H9 (cell line): ENCODE measurements at regions not wholly inside any gene's neighbourhood (a gene's known extent, or its start where the extent isn't known, plus 50 kb on each side); places are given as distances from the start of the nearest gene placed in this dataset.

ENCODE experiments used
- DNase-seq: peaks from one replicate; pipeline ENCODE4 v3.0.0-alpha.2; 2017
- H2AFZ ChIP-seq: one replicate; pipeline ENCODE4 v1.6.1; 2013; ENCODE audit warnings: mild to moderate bottlenecking, low read length, control low read depth, moderate library complexity
- H2AK5ac ChIP-seq: 2 replicates; pipeline ENCODE4 v1.6.1; 2013; ENCODE audit warnings: low read length, control low read depth, mixed read lengths; ENCODE audit not compliant: insufficient read length
- H2BK120ac ChIP-seq: one replicate; pipeline ENCODE4 v1.6.1; 2013; ENCODE audit warnings: low read depth, mild to moderate bottlenecking, low read length, control low read depth, inconsistent platforms; ENCODE audit not compliant: poor library complexity, severe bottlenecking
- H2BK12ac ChIP-seq: 2 replicates; pipeline ENCODE4 v1.6.1; 2013; ENCODE audit warnings: low read length, control low read depth, mixed read lengths, low read depth; ENCODE audit not compliant: insufficient read length
- H2BK15ac ChIP-seq: 2 replicates; pipeline ENCODE4 v1.6.1; 2013; ENCODE audit warnings: low read depth, low read length, control low read depth
- H2BK20ac ChIP-seq: one replicate; pipeline ENCODE4 v1.6.1; 2013; ENCODE audit warnings: low read depth, mild to moderate bottlenecking, low read length, control low read depth, inconsistent platforms; ENCODE audit not compliant: poor library complexity, severe bottlenecking
- H2BK5ac ChIP-seq: 2 replicates; pipeline ENCODE4 v1.6.1; 2013; ENCODE audit warnings: low read length, control low read depth, mixed read lengths; ENCODE audit not compliant: insufficient read length
- H3K14ac ChIP-seq: 2 replicates; pipeline ENCODE4 v1.6.1; 2013; ENCODE audit warnings: low read length, control low read depth; ENCODE audit not compliant: insufficient read depth
- H3K18ac ChIP-seq: 2 replicates; pipeline ENCODE4 v1.6.1; 2013; ENCODE audit warnings: low read depth, mild to moderate bottlenecking, mixed read lengths, low read length, control low read depth; ENCODE audit not compliant: insufficient read length
- H3K23ac ChIP-seq: 2 replicates; pipeline ENCODE4 v1.6.1; 2013; ENCODE audit warnings: low read length, control low read depth, mixed read lengths, low read depth; ENCODE audit not compliant: insufficient read length
- H3K23me2 ChIP-seq: 2 replicates; pipeline ENCODE4 v1.6.1; 2013; ENCODE audit warnings: low read depth, mild to moderate bottlenecking, mixed read lengths, low read length, control low read depth; ENCODE audit not compliant: insufficient read length, poor library complexity, severe bottlenecking
- H3K27ac ChIP-seq: 2 replicates; pipeline ENCODE4 v1.5.1; 2013; ENCODE audit warnings: low read length, control low read depth, mixed read lengths, low read depth; ENCODE audit not compliant: insufficient read length
- H3K27me3 ChIP-seq: 2 replicates; pipeline ENCODE4 v1.6.1; 2013; ENCODE audit warnings: low read length, control low read depth, inconsistent platforms; ENCODE audit not compliant: insufficient read depth
- H3K4ac ChIP-seq: 2 replicates; pipeline ENCODE4 v1.6.1; 2013; ENCODE audit warnings: low read depth, mild to moderate bottlenecking, control low read depth, inconsistent platforms, low read length, moderate library complexity
- H3K4me1 ChIP-seq: 2 replicates; pipeline ENCODE4 v1.6.1; 2013; ENCODE audit warnings: low read length, control low read depth, inconsistent platforms; ENCODE audit not compliant: insufficient read depth
- H3K4me2 ChIP-seq: 2 replicates; pipeline ENCODE4 v1.6.1; 2013; ENCODE audit warnings: low read length, control low read depth, mixed read lengths; ENCODE audit not compliant: insufficient read length, insufficient read depth
- H3K56ac ChIP-seq: 2 replicates; pipeline ENCODE4 v1.6.1; 2013; ENCODE audit warnings: low read depth, mild to moderate bottlenecking, mixed read lengths, low read length, control low read depth; ENCODE audit not compliant: insufficient read length
- H3K79me1 ChIP-seq: 2 replicates; pipeline ENCODE4 v1.6.1; 2013; ENCODE audit warnings: low read depth, mild to moderate bottlenecking, moderate library complexity, low read length, control low read depth, inconsistent platforms; ENCODE audit not compliant: insufficient read depth, poor library complexity, severe bottlenecking
- H3K79me2 ChIP-seq: 2 replicates; pipeline ENCODE4 v1.6.1; 2013; ENCODE audit warnings: low read length, control low read depth, inconsistent platforms; ENCODE audit not compliant: insufficient read depth
- H3K9ac ChIP-seq: 2 replicates; pipeline ENCODE4 v1.6.1; 2013; ENCODE audit warnings: low read length, control low read depth, mixed read lengths; ENCODE audit not compliant: insufficient read length; ENCODE audit errors: extremely low read depth
- H3K9me3 ChIP-seq: one replicate; pipeline ENCODE4 v1.6.1; 2013; ENCODE audit warnings: low read depth, low read length, inconsistent platforms; ENCODE audit not compliant: control insufficient read depth
- H3T11ph ChIP-seq: one replicate; pipeline ENCODE4 v1.6.1; 2013; ENCODE audit warnings: mild to moderate bottlenecking, low read length, control low read depth, inconsistent platforms
- H4K20me1 ChIP-seq: one replicate; pipeline ENCODE4 v1.6.1; 2013; ENCODE audit not compliant: control insufficient read depth, insufficient read length, insufficient read depth
- H4K5ac ChIP-seq: 2 replicates; pipeline ENCODE4 v1.6.1; 2013; ENCODE audit warnings: low read depth, mild to moderate bottlenecking, mixed read lengths, low read length, control low read depth; ENCODE audit not compliant: insufficient read length
- H4K8ac ChIP-seq: replicated peaks from 2 replicates; pipeline ENCODE4 v1.6.1; 2013; ENCODE audit warnings: low read length, control low read depth, mixed read lengths, low read depth; ENCODE audit not compliant: insufficient read length
- H4K91ac ChIP-seq: 2 replicates; pipeline ENCODE4 v1.6.1; 2013; ENCODE audit warnings: low read depth, mild to moderate bottlenecking, moderate library complexity, mixed read lengths, low read length, control low read depth; ENCODE audit not compliant: insufficient read length
- H3K27ac Mint-ChIP-seq, 3 experiments: 2 replicates in 2 of 3; 3 replicates in 1 of 3; pipeline ENCODE4 v1.8.0; 2020 to 2021; ENCODE audit warnings: mixed read lengths in 3 of 3, mild to moderate bottlenecking in 1 of 3, moderate library complexity in 1 of 3
- H3K27me3 Mint-ChIP-seq: 2 replicates; pipeline ENCODE4 v1.8.0; 2021; ENCODE audit warnings: low read depth, mild to moderate bottlenecking, moderate library complexity, mixed read lengths
- H3K36me3 Mint-ChIP-seq, 3 experiments: 2 replicates in 2 of 3; 3 replicates in 1 of 3; pipeline ENCODE4 v1.8.0; 2020 to 2021; ENCODE audit warnings: low read depth in 3 of 3, mixed read lengths in 3 of 3; ENCODE audit not compliant: insufficient read depth in 1 of 3
- H3K4me1 Mint-ChIP-seq, 2 experiments: 2 replicates each; pipeline ENCODE4 v1.8.0; 2020; ENCODE audit warnings: mixed read lengths in 2 of 2
- H3K4me3 Mint-ChIP-seq, 2 experiments: 2 replicates in 1 of 2; 3 replicates in 1 of 2; pipeline ENCODE4 v1.8.0; 2020 to 2021; ENCODE audit warnings: mild to moderate bottlenecking in 2 of 2, mixed read lengths in 2 of 2, moderate library complexity in 1 of 2
- H3K9me3 Mint-ChIP-seq, 2 experiments: 2 replicates in 1 of 2; 3 replicates in 1 of 2; pipeline ENCODE4 v1.8.0; 2020; ENCODE audit warnings: mild to moderate bottlenecking in 2 of 2, mixed read lengths in 2 of 2, moderate library complexity in 1 of 2
- CTCF ChIP-seq: fragments of 200-600 bp; sonication (generic); conservative IDR thresholded peaks from 3 replicates; pipeline ENCODE4 v1.8.0; 2021; ENCODE audit warnings: antibody characterized with exemption, mild to moderate bottlenecking

GRCh38 chr12:47311010-47311409 is 231.3 kb upstream of the AMIGO2 start:
- Histone ChIP-seq H3K79me2 (no peaks in the 10 kb centered on the region), H2AK5ac (no peak overlapping the region), H2BK120ac (no peak overlapping the region), H2BK20ac (no peak overlapping the region), H3K9me3 (no peaks in the 10 kb centered on the region), H2AFZ (no peak overlapping the region), H3K14ac (no peak overlapping the region), H3K23ac (no peak overlapping the region), H2BK15ac (no peak overlapping the region), H2BK5ac (no peak overlapping the region), H3K4me1 (no peaks in the 10 kb centered on the region), H3K23me2 (no peaks in the 10 kb centered on the region), H4K8ac (no peak overlapping the region), H4K20me1 (no peaks in the 10 kb centered on the region), H4K5ac (no peak overlapping the region), H4K91ac (no peak overlapping the region), H2BK12ac (no peak overlapping the region), H3K27ac (no peak overlapping the region), H3T11ph (no peak overlapping the region), H3K27me3 (no peaks in the 10 kb centered on the region), H3K18ac (no peak overlapping the region), H3K56ac (no peak overlapping the region), H3K4me2 (no peak overlapping the region), H3K9ac (no peak overlapping the region), H3K4ac (no peak overlapping the region), H3K79me1 (no peaks in the 10 kb centered on the region)
- no peak for DNase-seq
- H3K36me3 Mint-ChIP-seq = no peaks in the 10 kb centered on the region
- no peak overlapping the region for H3K27ac Mint-ChIP-seq
- no peak overlapping the region for H3K4me3 Mint-ChIP-seq
- H3K4me1 Mint-ChIP-seq = peaks cover 4 to 5% of the 10 kb centered on the region in 2 experiments; a peak in 2 of 4 replicates
- no peak for TF ChIP-seq CTCF
- H3K9me3 Mint-ChIP-seq = no peaks in the 10 kb centered on the region
- H3K27me3 Mint-ChIP-seq = no peaks in the 10 kb centered on the region; the same call in none of the 2 replicates
